ENCODE measurements at regions not wholly inside any gene's neighbourhood (a gene's known extent, or its start where the extent isn't known, plus 50 kb on each side); places are given as distances from the start of the nearest gene placed in this dataset.
"Not testable (repeated sequence)": the region's sequence is repeated elsewhere in the genome, so short reads cannot be mapped to it uniquely, and the experiment has no call there.

- DNase-seq: no peak
These were observed 249.2 kb downstream of the MID1IP1 start for GRCh38 chrX:39050427-39050826.

GRCh38 chrX:39052751-39053150 is 251.5 kb downstream of the MID1IP1 start:
- no peak for DNase-seq

GRCh38 chrX:39058724-39059123 is 257.5 kb downstream of the MID1IP1 start:
- no peak for DNase-seq

GRCh38 chrX:39059866-39060265 is 258.6 kb downstream of the MID1IP1 start:
- no peak for DNase-seq

GRCh38 chrX:39063037-39063436 is 261.8 kb downstream of the MID1IP1 start:
- DNase-seq: no peak

- no peak for DNase-seq
These were observed 262.4 kb downstream of the MID1IP1 start for GRCh38 chrX:39063702-39064101.

GRCh38 chrX:39065051-39065871 is 264.0 kb downstream of the MID1IP1 start:
- peak in 1 of 2 experiments; percentile 10 for DNase-seq

GRCh38 chrX:39067866-39068265 is 266.6 kb downstream of the MID1IP1 start:
- DNase-seq: no peak

GRCh38 chrX:39068634-39069033 is 267.4 kb downstream of the MID1IP1 start:
- DNase-seq: not testable (repeated sequence)

GRCh38 chrX:39070009-39070408 is 268.8 kb downstream of the MID1IP1 start:
- no peak for DNase-seq

GRCh38 chrX:39073131-39073530 is 271.9 kb downstream of the MID1IP1 start:
- no peak for DNase-seq

GRCh38 chrX:39096599-39096998 is 295.3 kb downstream of the MID1IP1 start:
- DNase-seq: no peak

GRCh38 chrX:39104745-39105144 is 303.5 kb downstream of the MID1IP1 start:
- no peak for DNase-seq

- DNase-seq: no peak
These were observed 310.9 kb downstream of the MID1IP1 start for GRCh38 chrX:39112143-39112542.

GRCh38 chrX:39115166-39115565 is 313.9 kb downstream of the MID1IP1 start:
- no peak for DNase-seq

GRCh38 chrX:39117101-39117500 is 315.8 kb downstream of the MID1IP1 start:
- no peak for DNase-seq

- no peak for DNase-seq
These were observed 320.6 kb downstream of the MID1IP1 start for GRCh38 chrX:39121903-39122302.

- DNase-seq: no peak
These were observed 324.6 kb downstream of the MID1IP1 start for GRCh38 chrX:39125834-39126233.

- DNase-seq: no peak
These were observed 332.7 kb downstream of the MID1IP1 start for GRCh38 chrX:39133971-39134370.

GRCh38 chrX:39137363-39137954 is 336.2 kb downstream of the MID1IP1 start:
- no peak for DNase-seq

- DNase-seq: no peak
These were observed 339.3 kb downstream of the MID1IP1 start for GRCh38 chrX:39140581-39140980.

- no peak for DNase-seq
These were observed 343.1 kb downstream of the MID1IP1 start for GRCh38 chrX:39144323-39144722.

- DNase-seq: no peak
These were observed 343.7 kb downstream of the MID1IP1 start for GRCh38 chrX:39144956-39145355.

GRCh38 chrX:39145859-39146258 is 344.6 kb downstream of the MID1IP1 start:
- DNase-seq: no peak

GRCh38 chrX:39149761-39150160 is 348.5 kb downstream of the MID1IP1 start:
- DNase-seq: peak in 1 of 2 experiments; percentile 2
